Activated CD4-positive, alpha-beta T cell treated with anti-CD3 and anti-CD28 coated beads, Interleukin-2, amount 10 ng/mL, durations not matched to agents 24 days and 14 days (primary cell): ENCODE measurements at regions not wholly inside any gene's neighbourhood (a gene's known extent, or its start where the extent isn't known, plus 50 kb on each side); places are given as distances from the start of the nearest gene placed in this dataset.
"Not testable (repeated sequence)": the region's sequence is repeated elsewhere in the genome, so short reads cannot be mapped to it uniquely, and the experiment has no call there.

Experiments
- DNase-seq: peaks from one replicate; pipeline ENCODE4 v3.0.0; 2022
- H3K27ac Mint-ChIP-seq: one replicate; pipeline ENCODE4 v1.8.0; 2022; ENCODE audit warnings: mild to moderate bottlenecking, mixed read lengths
- H3K27me3 Mint-ChIP-seq: one replicate; pipeline ENCODE4 v1.8.0; 2022; ENCODE audit warnings: mixed read lengths
- H3K36me3 Mint-ChIP-seq: one replicate; pipeline ENCODE4 v1.8.0; 2022; ENCODE audit warnings: low read depth, mild to moderate bottlenecking, mixed read lengths
- H3K4me1 Mint-ChIP-seq: one replicate; pipeline ENCODE4 v1.8.0; 2021; ENCODE audit warnings: mixed read lengths
- H3K4me3 Mint-ChIP-seq: one replicate; pipeline ENCODE4 v1.8.0; 2022; ENCODE audit warnings: mild to moderate bottlenecking, moderate library complexity, mixed read lengths
- H3K9me3 Mint-ChIP-seq: one replicate; pipeline ENCODE4 v1.8.0; 2021; ENCODE audit warnings: mixed read lengths
- intact Hi-C: fragments of 100-400 bp; cut with micrococcal nuclease; formaldehyde crosslinking; loops from one replicate; pipeline ENCODE4 v1.15.1; 2023

- DNase-seq: no peak
- intact Hi-C loops: no loop called here
- no peak overlapping the region for H3K27ac Mint-ChIP-seq
- H3K4me3 Mint-ChIP-seq: no peak overlapping the region
- peaks cover 4% of the 10 kb centered on the region for H3K9me3 Mint-ChIP-seq
- no peaks in the 10 kb centered on the region for H3K4me1 Mint-ChIP-seq
- H3K27me3 Mint-ChIP-seq: peaks cover 10% of the 10 kb centered on the region
- no peaks in the 10 kb centered on the region for H3K36me3 Mint-ChIP-seq
Measured at GRCh38 chr1:19554090-19554489, 68.8 kb upstream of the CAPZB start.

- Mint-ChIP-seq H3K27ac (no peak overlapping the region), H3K36me3 (peaks cover 2% of the 10 kb centered on the region), H3K27me3 (peaks cover 3% of the 10 kb centered on the region), H3K4me1 (no peaks in the 10 kb centered on the region), H3K9me3 (peaks cover 4% of the 10 kb centered on the region), H3K4me3 (no peak overlapping the region)
- DNase-seq: no peak
- intact Hi-C loops: no loop called here
Measured at GRCh38 chr1:19552291-19553010, 67.1 kb upstream of the CAPZB start.

GRCh38 chr1:19551837-19552236 is 66.5 kb upstream of the CAPZB start:
- DNase-seq, H3K4me1 Mint-ChIP-seq, H3K4me3 Mint-ChIP-seq, H3K27ac Mint-ChIP-seq, H3K27me3 Mint-ChIP-seq, H3K9me3 Mint-ChIP-seq, H3K36me3 Mint-ChIP-seq, intact Hi-C loops: not testable (repeated sequence)

GRCh38 chr1:19550437-19550836 is 65.1 kb upstream of the CAPZB start:
- H3K36me3 Mint-ChIP-seq, H3K27ac Mint-ChIP-seq, intact Hi-C loops, H3K4me1 Mint-ChIP-seq, DNase-seq, H3K4me3 Mint-ChIP-seq, H3K27me3 Mint-ChIP-seq: not testable (repeated sequence)
- peaks cover 13% of the 10 kb centered on the region for H3K9me3 Mint-ChIP-seq

GRCh38 chr1:19547814-19548213 is 62.5 kb upstream of the CAPZB start:
- Mint-ChIP-seq H3K27me3 (peaks cover 15% of the 10 kb centered on the region), H3K4me3 (no peak overlapping the region), H3K4me1 (no peaks in the 10 kb centered on the region), H3K27ac (no peak overlapping the region), H3K9me3 (peaks cover 19% of the 10 kb centered on the region), H3K36me3 (peaks cover 2% of the 10 kb centered on the region)
- intact Hi-C loops: no loop called here
- DNase-seq: no peak

- H3K9me3 Mint-ChIP-seq: peaks cover 3% of the 10 kb centered on the region
- H3K36me3 Mint-ChIP-seq: no peaks in the 10 kb centered on the region
- intact Hi-C loops: no loop called here
- no peaks in the 10 kb centered on the region for H3K27me3 Mint-ChIP-seq
- no peaks in the 10 kb centered on the region for H3K4me1 Mint-ChIP-seq
- no peak for DNase-seq
- H3K4me3 Mint-ChIP-seq: no peak overlapping the region
- no peak overlapping the region for H3K27ac Mint-ChIP-seq
Measured at GRCh38 chr1:19536519-19536918, 51.2 kb upstream of the CAPZB start.

- intact Hi-C loops: no loop called here
- peaks cover 3% of the 10 kb centered on the region for H3K9me3 Mint-ChIP-seq
- DNase-seq: no peak
- no peaks in the 10 kb centered on the region for H3K4me1 Mint-ChIP-seq
- no peaks in the 10 kb centered on the region for H3K36me3 Mint-ChIP-seq
- H3K4me3 Mint-ChIP-seq: no peak overlapping the region
- H3K27ac Mint-ChIP-seq: no peak overlapping the region
- no peaks in the 10 kb centered on the region for H3K27me3 Mint-ChIP-seq
Measured at GRCh38 chr1:19535214-19535613, 49.9 kb upstream of the CAPZB start.
